Kidney (tissue), 13 donors: ENCODE measurements at regions not wholly inside any gene's neighbourhood (a gene's known extent, or its start where the extent isn't known, plus 50 kb on each side); places are given as distances from the start of the nearest gene placed in this dataset.

Experiments used
- DNase-seq, 5 donors: peaks; one replicate each; pipeline ENCODE4 v3.0.0-alpha.2; 2013 to 2020
- FAIRE-seq: peaks from 2 replicates; lab custom pipeline; 2012; peaks lifted over from hg19 to GRCh38; lab: Jason Lieb, UNC
- H3K27ac ChIP-seq, 2 donors: one replicate each; pipeline ENCODE4 v1.7.0; 2013; ENCODE audit warnings: low read depth in 2 of 2, low read length in 2 of 2, inconsistent platforms in 1 of 2
- H3K27me3 ChIP-seq: one replicate; pipeline ENCODE4 v1.7.1; 2013; ENCODE audit warnings: low read length, inconsistent platforms; ENCODE audit not compliant: control insufficient read depth, insufficient read depth
- H3K36me3 ChIP-seq, 3 donors: one replicate each; pipeline versions ENCODE4 v1.7.0 to v1.7.1; 2013; ENCODE audit warnings: low read length in 3 of 3, control low read depth in 1 of 3, inconsistent platforms in 1 of 3; ENCODE audit not compliant: insufficient read depth in 3 of 3, control insufficient read depth in 2 of 3
- H3K4me1 ChIP-seq, 3 donors: one replicate each; pipeline versions ENCODE4 v1.7.0 to v1.7.1; 2013; ENCODE audit warnings: low read length in 3 of 3, inconsistent platforms in 1 of 3, low read depth in 1 of 3; ENCODE audit not compliant: control insufficient read depth in 2 of 3, insufficient read depth in 2 of 3
- H3K4me3 ChIP-seq, 3 donors: one replicate each; pipeline versions ENCODE4 v1.7.0 to v1.8.1; 2013; ENCODE audit warnings: low read length in 3 of 3, control low read depth in 1 of 3, inconsistent platforms in 1 of 3
- H3K9ac ChIP-seq, 3 donors: one replicate each; pipeline versions ENCODE4 v1.7.0 to v1.7.1; 2013; ENCODE audit warnings: low read length in 3 of 3, control low read depth in 1 of 3, inconsistent platforms in 1 of 3
- H3K9me3 ChIP-seq, 3 donors: one replicate each; pipeline versions ENCODE4 v1.7.0 to v1.7.1; 2013; ENCODE audit warnings: low read length in 3 of 3, control low read depth in 1 of 3, inconsistent platforms in 1 of 3; ENCODE audit not compliant: control insufficient read depth in 2 of 3, insufficient read depth in 1 of 3
- intact Hi-C: fragments of 100-400 bp; cut with DNase I; formaldehyde crosslinking; loops from one replicate; pipeline ENCODE4 v1.11.1; 2022
- TF ChIP-seq, protein P1 (sequence below): IDR thresholded peaks from 3 replicates; pipeline ENCODE4 v1.5.1; 2012; ENCODE audit warnings: mild to moderate bottlenecking, moderate library complexity, borderline replicate concordance; ENCODE audit not compliant: insufficient read depth; ENCODE audit errors: extremely low read depth
- donor health status: control.
- donor health status: control.
- donor health status: control.
- donor health status: control.
- donor health status: control.
- donor health status: DM: yes; HTN: yes; CAD: no.
- donor health status: Normal renal cell carcinoma (clear cell type).

DNA sequence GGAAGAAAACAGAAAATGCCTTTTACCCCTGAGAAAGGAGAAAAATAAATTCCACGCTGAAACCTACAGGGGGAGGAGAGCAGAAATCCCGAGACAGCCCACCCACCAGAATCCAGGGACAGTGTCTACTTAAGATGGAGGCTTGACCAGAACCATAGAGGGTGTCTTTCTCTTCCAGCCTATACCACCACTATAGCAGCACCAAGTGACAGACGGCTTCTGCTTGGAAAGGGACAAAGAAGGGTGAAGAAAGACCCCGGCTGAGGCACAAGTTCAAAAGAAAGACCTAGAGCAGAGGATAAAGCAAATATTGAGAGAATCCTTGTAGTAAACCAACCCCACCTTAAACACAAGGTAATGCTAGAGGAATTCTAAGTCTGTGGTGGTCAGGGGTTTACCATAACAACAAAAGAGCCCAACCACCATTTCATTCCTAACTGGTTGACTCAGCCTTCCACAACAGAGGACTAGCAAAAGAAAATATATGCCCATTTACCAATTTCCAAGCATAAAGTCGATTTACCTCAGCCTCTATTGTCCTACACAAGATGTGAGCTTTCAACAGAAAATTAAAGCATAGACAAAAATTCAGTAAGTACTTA is 105.3 kb upstream of the FOXG1 start:
- TF ChIP-seq, protein P1, sequence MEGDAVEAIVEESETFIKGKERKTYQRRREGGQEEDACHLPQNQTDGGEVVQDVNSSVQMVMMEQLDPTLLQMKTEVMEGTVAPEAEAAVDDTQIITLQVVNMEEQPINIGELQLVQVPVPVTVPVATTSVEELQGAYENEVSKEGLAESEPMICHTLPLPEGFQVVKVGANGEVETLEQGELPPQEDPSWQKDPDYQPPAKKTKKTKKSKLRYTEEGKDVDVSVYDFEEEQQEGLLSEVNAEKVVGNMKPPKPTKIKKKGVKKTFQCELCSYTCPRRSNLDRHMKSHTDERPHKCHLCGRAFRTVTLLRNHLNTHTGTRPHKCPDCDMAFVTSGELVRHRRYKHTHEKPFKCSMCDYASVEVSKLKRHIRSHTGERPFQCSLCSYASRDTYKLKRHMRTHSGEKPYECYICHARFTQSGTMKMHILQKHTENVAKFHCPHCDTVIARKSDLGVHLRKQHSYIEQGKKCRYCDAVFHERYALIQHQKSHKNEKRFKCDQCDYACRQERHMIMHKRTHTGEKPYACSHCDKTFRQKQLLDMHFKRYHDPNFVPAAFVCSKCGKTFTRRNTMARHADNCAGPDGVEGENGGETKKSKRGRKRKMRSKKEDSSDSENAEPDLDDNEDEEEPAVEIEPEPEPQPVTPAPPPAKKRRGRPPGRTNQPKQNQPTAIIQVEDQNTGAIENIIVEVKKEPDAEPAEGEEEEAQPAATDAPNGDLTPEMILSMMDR = no peak
- no peak overlapping the region for H3K4me3 ChIP-seq
- DNase-seq (no peak), FAIRE-seq (no peak)
- no peaks in the 10 kb centered on the region for H3K36me3 ChIP-seq
- H3K27ac ChIP-seq = no peak overlapping the region
- H3K4me1 ChIP-seq = no peaks in the 10 kb centered on the region
- no peak overlapping the region for H3K9ac ChIP-seq
- H3K9me3 ChIP-seq = no peaks in the 10 kb centered on the region
- intact Hi-C loops = no loop called here
- no peaks in the 10 kb centered on the region for H3K27me3 ChIP-seq

GRCh38 chr14:28666961-28667360 is 99.6 kb upstream of the FOXG1 start:
- intact Hi-C loops = no loop called here
- TF ChIP-seq, protein P1 = no peak
- Histone ChIP-seq H3K27me3 (no peaks in the 10 kb centered on the region), H3K4me1 (no peaks in the 10 kb centered on the region), H3K27ac (no peak overlapping the region), H3K4me3 (no peak overlapping the region), H3K9ac (no peak overlapping the region), H3K9me3 (no peaks in the 10 kb centered on the region), H3K36me3 (no peaks in the 10 kb centered on the region)
- DNase-seq = no peak
- no peak for FAIRE-seq

DNA sequence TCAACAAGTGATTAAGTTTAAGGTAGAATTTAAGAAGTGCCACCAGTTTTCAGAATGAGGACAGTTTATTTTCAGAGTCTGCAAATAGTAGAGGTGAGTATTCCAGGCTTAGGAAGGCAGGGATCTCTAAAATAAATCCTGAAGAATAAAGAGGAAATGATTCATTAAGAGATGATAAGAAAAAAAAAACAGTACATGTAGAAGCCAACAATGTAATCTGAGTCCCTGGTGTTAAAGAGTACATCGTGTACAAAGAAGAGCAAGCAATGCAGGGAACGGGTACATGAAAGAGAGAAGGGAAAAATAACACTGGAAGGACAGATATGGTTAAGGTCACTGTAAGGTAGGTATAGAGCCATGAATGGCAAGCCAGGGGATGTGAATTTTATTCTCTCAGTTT is 95.2 kb upstream of the FOXG1 start:
- intact Hi-C loops = no loop called here
- Histone ChIP-seq H3K4me3 (no peak overlapping the region), H3K36me3 (no peaks in the 10 kb centered on the region), H3K9me3 (no peaks in the 10 kb centered on the region), H3K27me3 (no peaks in the 10 kb centered on the region), H3K9ac (no peak overlapping the region), H3K4me1 (no peaks in the 10 kb centered on the region), H3K27ac (no peak overlapping the region)
- FAIRE-seq (no peak), DNase-seq (no peak)
- TF ChIP-seq, protein P1 = no peak

DNA sequence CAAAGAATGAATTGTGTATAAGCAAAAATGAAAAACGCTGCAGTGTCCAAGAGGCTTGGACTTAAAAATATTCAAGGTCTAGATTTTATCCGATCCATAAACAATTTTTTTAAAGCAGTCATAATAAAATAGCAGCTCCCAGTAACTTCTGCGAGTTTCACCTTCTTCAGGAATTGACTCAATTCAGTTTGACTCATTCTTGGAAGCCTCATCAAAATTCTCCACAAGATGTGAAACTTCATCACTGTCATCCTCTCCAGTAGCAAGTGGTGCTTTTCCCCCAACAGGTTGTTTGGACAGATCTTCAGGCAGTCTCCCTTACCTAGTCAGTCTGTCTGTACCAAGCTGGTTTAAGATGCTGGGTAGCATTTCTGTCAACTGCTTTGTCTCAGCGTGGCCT is 93.5 kb upstream of the FOXG1 start:
- Histone ChIP-seq H3K4me1 (no peaks in the 10 kb centered on the region), H3K4me3 (no peak overlapping the region), H3K36me3 (no peaks in the 10 kb centered on the region), H3K9me3 (no peaks in the 10 kb centered on the region), H3K27ac (no peak overlapping the region), H3K9ac (no peak overlapping the region), H3K27me3 (no peaks in the 10 kb centered on the region)
- FAIRE-seq (no peak), DNase-seq (no peak)
- TF ChIP-seq, protein P1 = no peak
- intact Hi-C loops = no loop called here
